ENCODE measurements at regions not wholly inside any gene's neighbourhood (a gene's known extent, or its start where the extent isn't known, plus 50 kb on each side); places are given as distances from the start of the nearest gene placed in this dataset.

- TF ChIP-seq, protein P1, sequence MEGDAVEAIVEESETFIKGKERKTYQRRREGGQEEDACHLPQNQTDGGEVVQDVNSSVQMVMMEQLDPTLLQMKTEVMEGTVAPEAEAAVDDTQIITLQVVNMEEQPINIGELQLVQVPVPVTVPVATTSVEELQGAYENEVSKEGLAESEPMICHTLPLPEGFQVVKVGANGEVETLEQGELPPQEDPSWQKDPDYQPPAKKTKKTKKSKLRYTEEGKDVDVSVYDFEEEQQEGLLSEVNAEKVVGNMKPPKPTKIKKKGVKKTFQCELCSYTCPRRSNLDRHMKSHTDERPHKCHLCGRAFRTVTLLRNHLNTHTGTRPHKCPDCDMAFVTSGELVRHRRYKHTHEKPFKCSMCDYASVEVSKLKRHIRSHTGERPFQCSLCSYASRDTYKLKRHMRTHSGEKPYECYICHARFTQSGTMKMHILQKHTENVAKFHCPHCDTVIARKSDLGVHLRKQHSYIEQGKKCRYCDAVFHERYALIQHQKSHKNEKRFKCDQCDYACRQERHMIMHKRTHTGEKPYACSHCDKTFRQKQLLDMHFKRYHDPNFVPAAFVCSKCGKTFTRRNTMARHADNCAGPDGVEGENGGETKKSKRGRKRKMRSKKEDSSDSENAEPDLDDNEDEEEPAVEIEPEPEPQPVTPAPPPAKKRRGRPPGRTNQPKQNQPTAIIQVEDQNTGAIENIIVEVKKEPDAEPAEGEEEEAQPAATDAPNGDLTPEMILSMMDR (IDR thresholded peaks at IDR 0.05), result no peak
- no peak for TF ChIP-seq POLR2A (IDR thresholded peaks at IDR 0.05)
These were observed 190.2 kb downstream of the ADAMTS15 start for GRCh38 chr11:130638624-130639023.

All from uterus (tissue), 2 donors.